ENCODE measurements at regions not wholly inside any gene's neighbourhood (a gene's known extent, or its start where the extent isn't known, plus 50 kb on each side); places are given as distances from the start of the nearest gene placed in this dataset.
A peak's percentile ranks its signal among the peaks of the same experiment; 100 is the strongest.

DNA sequence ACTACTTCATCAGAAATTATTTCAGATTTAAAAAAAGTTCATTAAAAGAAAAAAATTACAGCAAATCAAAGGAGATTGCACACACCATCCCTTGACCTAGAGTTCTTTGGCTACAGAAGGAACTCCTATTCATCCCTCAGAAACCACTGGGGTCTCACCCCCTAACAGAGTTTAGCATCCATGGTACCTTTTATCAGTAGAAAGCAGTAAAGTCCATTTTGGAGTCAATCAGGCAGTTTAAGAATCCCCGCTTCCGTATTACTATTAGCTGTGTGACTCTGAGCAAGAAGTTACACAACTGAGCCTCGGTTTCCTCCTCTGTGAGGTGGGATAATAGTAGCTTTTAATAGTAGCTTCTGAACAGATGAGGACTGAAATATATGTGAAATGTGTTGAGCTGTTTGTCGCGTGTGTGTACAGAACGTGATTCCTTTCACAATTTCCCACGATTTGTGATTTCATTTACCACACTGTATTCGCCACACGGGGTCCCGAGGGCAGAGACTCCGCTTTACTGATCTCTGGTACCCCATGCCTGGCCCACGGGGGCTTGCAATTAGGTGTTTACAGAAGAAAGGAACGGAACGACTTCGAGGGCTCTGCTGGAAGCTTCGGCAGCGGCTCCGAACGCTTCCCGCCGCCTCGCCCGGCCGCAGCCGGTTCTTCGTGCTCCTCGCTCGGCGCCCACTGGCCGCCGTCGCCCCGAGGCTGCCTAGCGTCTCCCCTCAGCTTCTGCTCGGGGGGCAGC, 72.5 kb upstream of the ZBED5 start:
- H3K9me2 ChIP-seq (ENCODE audit: insufficient read depth): no peaks in the 10 kb centered on the region
- H3F3A ChIP-seq (ENCODE audit: insufficient read depth, low read depth): peaks cover 21% of the 10 kb centered on the region
- ChIA-PET POLR2A (ENCODE audit: unreplicated experiment) (interaction anchor here (0.7 kb wide), 1 partner anchor 121 kb away, joined by 11 read pairs; no protein-coding TSS in a partner anchor), CTCF (no interaction called here)
- peaks cover 39% of the 10 kb centered on the region for H3K4me1 ChIP-seq (replicated peaks; ENCODE audit: insufficient read depth)
- peak overlapping the region; percentile 86 for H2AFZ ChIP-seq
- no peaks in the 10 kb centered on the region for H3K36me3 ChIP-seq (ENCODE audit: low read depth)
- H4K20me1 ChIP-seq (ENCODE audit: insufficient read depth): no peaks in the 10 kb centered on the region
- TSS peak; percentile 78 for BruUV-seq (replicated peaks)
- intact Hi-C loops (cut with micrococcal nuclease; ENCODE audit: unreplicated experiment): loop anchor here (2.0 to 10.0 kb wide), 4 partner anchors 122 to 1114 kb away; partner anchors contain the start of gene EIF4G2
- peak overlapping the region; percentile 93 for H3K4me2 ChIP-seq
- H3K4me3 ChIP-seq: peak overlapping the region; percentile 75
- H3K27ac ChIP-seq: peak overlapping the region; percentile 71
- DNase-seq: no peak
- H3K79me2 ChIP-seq (ENCODE audit: low read depth): no peaks in the 10 kb centered on the region
- no peaks in the 10 kb centered on the region for H3K9me3 ChIP-seq (ENCODE audit: insufficient read depth, low read depth)
- H3K27me3 ChIP-seq (ENCODE audit: insufficient read depth, low read depth): no peaks in the 10 kb centered on the region
- TF ChIP-seq, protein P1, sequence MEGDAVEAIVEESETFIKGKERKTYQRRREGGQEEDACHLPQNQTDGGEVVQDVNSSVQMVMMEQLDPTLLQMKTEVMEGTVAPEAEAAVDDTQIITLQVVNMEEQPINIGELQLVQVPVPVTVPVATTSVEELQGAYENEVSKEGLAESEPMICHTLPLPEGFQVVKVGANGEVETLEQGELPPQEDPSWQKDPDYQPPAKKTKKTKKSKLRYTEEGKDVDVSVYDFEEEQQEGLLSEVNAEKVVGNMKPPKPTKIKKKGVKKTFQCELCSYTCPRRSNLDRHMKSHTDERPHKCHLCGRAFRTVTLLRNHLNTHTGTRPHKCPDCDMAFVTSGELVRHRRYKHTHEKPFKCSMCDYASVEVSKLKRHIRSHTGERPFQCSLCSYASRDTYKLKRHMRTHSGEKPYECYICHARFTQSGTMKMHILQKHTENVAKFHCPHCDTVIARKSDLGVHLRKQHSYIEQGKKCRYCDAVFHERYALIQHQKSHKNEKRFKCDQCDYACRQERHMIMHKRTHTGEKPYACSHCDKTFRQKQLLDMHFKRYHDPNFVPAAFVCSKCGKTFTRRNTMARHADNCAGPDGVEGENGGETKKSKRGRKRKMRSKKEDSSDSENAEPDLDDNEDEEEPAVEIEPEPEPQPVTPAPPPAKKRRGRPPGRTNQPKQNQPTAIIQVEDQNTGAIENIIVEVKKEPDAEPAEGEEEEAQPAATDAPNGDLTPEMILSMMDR (conservative IDR thresholded peaks at IDR 0.05): no peak
- TF ChIP-seq EZH2 (IDR thresholded peaks at IDR 0.05; ENCODE audit: low read depth): no peak

DNA sequence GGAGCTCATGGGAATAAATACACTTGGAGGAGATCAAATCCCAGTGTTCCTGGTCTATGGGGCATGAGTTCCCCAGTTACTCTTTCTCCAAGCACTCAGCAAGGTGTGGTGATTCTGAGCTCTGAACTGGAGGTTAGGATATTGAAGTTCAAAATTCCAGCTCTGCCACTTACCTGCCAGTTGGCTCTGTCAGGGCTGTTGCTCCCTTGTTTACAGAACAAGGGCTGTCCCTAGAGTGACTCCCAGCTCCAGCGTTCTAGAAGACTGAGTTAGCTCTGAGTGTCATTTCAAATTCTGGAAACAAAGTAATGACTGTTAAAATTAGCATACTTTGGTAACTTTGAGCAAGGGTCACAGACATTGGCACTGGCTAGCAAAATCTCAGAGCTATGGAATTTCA, 69.7 kb upstream of the ZBED5 start:
- H3K36me3 ChIP-seq (ENCODE audit: low read depth): no peaks in the 10 kb centered on the region
- peak overlapping the region; percentile 56 for H3K27ac ChIP-seq
- H3K9me3 ChIP-seq (ENCODE audit: insufficient read depth, low read depth): no peaks in the 10 kb centered on the region
- H3K79me2 ChIP-seq (ENCODE audit: low read depth): no peaks in the 10 kb centered on the region
- TF ChIP-seq, protein P1 (conservative IDR thresholded peaks at IDR 0.05): no peak
- peak overlapping the region; percentile 50 for H3K4me2 ChIP-seq
- no peaks in the 10 kb centered on the region for H3K27me3 ChIP-seq (ENCODE audit: insufficient read depth, low read depth)
- no peaks in the 10 kb centered on the region for H4K20me1 ChIP-seq (ENCODE audit: insufficient read depth)
- BruUV-seq (replicated peaks): no TSS peak
- H2AFZ ChIP-seq: peak overlapping the region; percentile 37
- intact Hi-C loops (cut with micrococcal nuclease; ENCODE audit: unreplicated experiment): no loop called here
- peaks cover 49% of the 10 kb centered on the region for H3K4me1 ChIP-seq (replicated peaks; ENCODE audit: insufficient read depth)
- DNase-seq: peak in 1 of 2 experiments; percentile 75
- ChIA-PET POLR2A (ENCODE audit: unreplicated experiment) (interaction anchor here (0.7 to 1.1 kb wide), 2 partner anchors 27 to 119 kb away, joined by 6 to 9 read pairs; partner anchors contain the start of gene EIF4G2), CTCF (no interaction called here)
- peaks cover 29% of the 10 kb centered on the region for H3F3A ChIP-seq (ENCODE audit: insufficient read depth, low read depth)
- no peak overlapping the region for H3K4me3 ChIP-seq
- no peaks in the 10 kb centered on the region for H3K9me2 ChIP-seq (ENCODE audit: insufficient read depth)

DNA sequence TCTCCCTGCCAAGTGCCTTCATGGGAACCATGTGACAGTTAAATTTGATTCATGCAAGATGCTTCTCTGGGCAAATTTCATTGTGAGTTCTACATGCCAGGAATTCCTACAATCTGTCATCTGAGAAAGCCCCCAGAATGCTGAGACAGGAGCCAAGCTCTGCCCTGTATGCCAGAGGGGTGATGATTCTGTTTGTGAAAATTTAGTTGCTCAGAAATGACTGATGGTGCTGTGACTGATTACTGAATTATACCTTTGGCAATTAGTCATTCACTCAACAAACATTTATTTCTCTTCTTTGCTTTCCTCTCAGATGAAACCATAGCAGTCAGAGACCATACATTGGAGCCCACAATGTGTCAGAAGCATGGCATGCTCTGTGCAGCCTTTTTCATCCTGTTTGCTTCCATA, 69.0 kb upstream of the ZBED5 start:
- Histone ChIP-seq H3K79me2 (ENCODE audit: low read depth) (no peaks in the 10 kb centered on the region), H3K9me3 (ENCODE audit: insufficient read depth, low read depth) (no peaks in the 10 kb centered on the region), H3K27ac (peak overlapping the region; percentile 56; the same call in 1 of the 2 replicates), H3K4me3 (no peak overlapping the region), H2AFZ (0 out of 2 replicates have a peak overlapping the region, but pooled peaks have one; percentile 37), H3K36me3 (ENCODE audit: low read depth) (no peaks in the 10 kb centered on the region), H4K20me1 (ENCODE audit: insufficient read depth) (no peaks in the 10 kb centered on the region), H3K4me2 (peak overlapping the region; percentile 50), H3K9me2 (ENCODE audit: insufficient read depth) (no peaks in the 10 kb centered on the region), H3K27me3 (ENCODE audit: insufficient read depth, low read depth) (no peaks in the 10 kb centered on the region), H3K4me1 (replicated peaks; ENCODE audit: insufficient read depth) (peaks cover 49% of the 10 kb centered on the region), H3F3A (ENCODE audit: insufficient read depth, low read depth) (peaks cover 29% of the 10 kb centered on the region)
- TF ChIP-seq EZH2 (IDR thresholded peaks at IDR 0.05; ENCODE audit: low read depth): no peak
- TF ChIP-seq, protein P1 (conservative IDR thresholded peaks at IDR 0.05): no peak
- POLR2A ChIA-PET (ENCODE audit: unreplicated experiment): interaction anchor here (1.1 kb wide), 1 partner anchor 118 kb away, joined by 9 read pairs; the partner anchor contains the start of gene EIF4G2
- no TSS peak for BruUV-seq (replicated peaks)
- CTCF ChIA-PET: no interaction called here
- peak in 1 of 2 experiments; percentile 56 for DNase-seq
- intact Hi-C loops (cut with micrococcal nuclease; ENCODE audit: unreplicated experiment): no loop called here
